ENCODE measurements at regions not wholly inside any gene's neighbourhood (a gene's known extent, or its start where the extent isn't known, plus 50 kb on each side); places are given as distances from the start of the nearest gene placed in this dataset.
"Not testable (repeated sequence)": the region's sequence is repeated elsewhere in the genome, so short reads cannot be mapped to it uniquely, and the experiment has no call there.

DNA sequence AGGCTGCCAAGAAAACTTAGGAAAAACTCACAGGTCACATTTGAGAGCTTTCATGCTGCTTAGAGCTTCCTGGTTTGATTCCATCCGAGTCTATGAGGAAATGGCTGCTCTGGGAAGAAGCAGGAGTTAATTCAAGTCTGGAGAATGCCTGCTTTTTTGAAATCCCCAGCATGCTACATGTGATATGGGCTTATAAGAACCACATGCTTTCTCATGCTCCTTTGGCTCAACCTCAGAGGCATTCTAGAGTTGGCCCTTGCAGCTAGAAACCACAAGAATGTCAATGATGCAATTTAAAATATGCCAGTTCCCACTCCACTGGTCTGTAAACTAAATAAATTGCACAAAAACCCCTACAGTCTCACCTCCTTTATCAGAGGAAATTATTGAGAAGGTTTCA, 142.9 kb upstream of the OLIG3 start:
- TF ChIP-seq, protein P1, sequence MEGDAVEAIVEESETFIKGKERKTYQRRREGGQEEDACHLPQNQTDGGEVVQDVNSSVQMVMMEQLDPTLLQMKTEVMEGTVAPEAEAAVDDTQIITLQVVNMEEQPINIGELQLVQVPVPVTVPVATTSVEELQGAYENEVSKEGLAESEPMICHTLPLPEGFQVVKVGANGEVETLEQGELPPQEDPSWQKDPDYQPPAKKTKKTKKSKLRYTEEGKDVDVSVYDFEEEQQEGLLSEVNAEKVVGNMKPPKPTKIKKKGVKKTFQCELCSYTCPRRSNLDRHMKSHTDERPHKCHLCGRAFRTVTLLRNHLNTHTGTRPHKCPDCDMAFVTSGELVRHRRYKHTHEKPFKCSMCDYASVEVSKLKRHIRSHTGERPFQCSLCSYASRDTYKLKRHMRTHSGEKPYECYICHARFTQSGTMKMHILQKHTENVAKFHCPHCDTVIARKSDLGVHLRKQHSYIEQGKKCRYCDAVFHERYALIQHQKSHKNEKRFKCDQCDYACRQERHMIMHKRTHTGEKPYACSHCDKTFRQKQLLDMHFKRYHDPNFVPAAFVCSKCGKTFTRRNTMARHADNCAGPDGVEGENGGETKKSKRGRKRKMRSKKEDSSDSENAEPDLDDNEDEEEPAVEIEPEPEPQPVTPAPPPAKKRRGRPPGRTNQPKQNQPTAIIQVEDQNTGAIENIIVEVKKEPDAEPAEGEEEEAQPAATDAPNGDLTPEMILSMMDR (IDR thresholded peaks at IDR 0.05; ENCODE audit: insufficient read depth, low read depth, low read length, missing control alignments): no peak
- DNase-seq (ENCODE audit: low read depth): peak; percentile 81
- no peak overlapping the region for H3K4me3 ChIP-seq (ENCODE audit: low read depth, low read length)

DNA sequence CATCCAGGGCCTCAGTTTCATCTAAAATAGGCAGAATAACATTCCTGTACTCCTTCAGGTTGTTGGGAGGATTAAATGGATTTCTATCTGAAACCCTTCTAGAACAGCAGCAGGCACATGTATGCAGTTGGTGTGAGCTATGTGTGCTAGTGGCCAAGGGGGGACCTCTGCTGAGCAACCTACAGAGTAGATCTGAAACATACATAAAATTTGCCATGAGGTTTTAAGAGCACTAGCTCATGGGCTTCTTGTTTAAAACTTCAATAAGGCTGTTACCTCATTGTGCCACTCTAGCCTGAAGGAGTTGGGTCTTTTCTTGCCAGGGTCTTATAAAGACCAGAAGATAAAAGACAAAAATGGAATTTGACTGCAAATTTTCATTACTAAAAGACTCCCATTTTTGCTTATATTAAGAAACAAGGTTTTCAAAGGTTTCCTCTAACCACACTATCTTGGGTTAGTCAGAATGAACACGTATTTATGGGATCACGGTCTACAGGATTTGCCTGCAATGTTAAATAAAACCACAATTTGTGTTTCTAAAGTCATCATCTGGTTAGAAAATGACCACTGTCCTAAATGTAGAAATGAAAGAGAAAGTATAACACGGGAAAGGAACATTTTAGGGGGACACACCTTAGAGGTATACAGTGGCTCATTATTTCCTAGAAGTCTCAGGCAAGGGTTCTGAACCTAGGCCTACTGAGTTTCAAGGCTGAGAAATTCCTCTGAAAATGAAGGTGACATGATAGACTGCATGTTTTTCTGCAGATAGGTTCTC, 144.9 kb upstream of the OLIG3 start:
- TF ChIP-seq, protein P1 (IDR thresholded peaks at IDR 0.05; ENCODE audit: insufficient read depth, low read depth, low read length, missing control alignments): no peak
- peak; percentile 52 for DNase-seq (ENCODE audit: low read depth)
- no peak overlapping the region for H3K4me3 ChIP-seq (ENCODE audit: low read depth, low read length)

DNA sequence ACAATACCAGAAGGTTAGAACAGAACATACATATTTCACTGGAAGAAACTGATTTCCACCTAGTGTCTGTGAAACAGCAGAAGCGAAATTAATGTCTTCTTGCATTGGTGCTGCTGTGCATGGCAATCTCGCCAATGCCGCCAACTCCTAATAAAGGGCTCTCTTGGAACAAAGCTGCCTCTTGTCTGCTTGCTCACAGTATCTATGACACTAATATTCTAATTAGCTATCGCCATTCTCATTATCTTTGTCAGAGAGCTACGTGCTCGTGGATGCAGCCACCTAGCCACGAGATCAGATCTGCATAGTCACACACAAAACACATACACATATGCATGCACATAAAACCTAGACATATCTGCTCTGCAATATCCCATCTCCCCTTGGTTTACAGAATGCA, 145.9 kb upstream of the OLIG3 start:
- DNase-seq (ENCODE audit: low read depth): no peak
- TF ChIP-seq, protein P1 (IDR thresholded peaks at IDR 0.05; ENCODE audit: insufficient read depth, low read depth, low read length, missing control alignments): no peak
- H3K4me3 ChIP-seq (ENCODE audit: low read depth, low read length): no peak overlapping the region

DNA sequence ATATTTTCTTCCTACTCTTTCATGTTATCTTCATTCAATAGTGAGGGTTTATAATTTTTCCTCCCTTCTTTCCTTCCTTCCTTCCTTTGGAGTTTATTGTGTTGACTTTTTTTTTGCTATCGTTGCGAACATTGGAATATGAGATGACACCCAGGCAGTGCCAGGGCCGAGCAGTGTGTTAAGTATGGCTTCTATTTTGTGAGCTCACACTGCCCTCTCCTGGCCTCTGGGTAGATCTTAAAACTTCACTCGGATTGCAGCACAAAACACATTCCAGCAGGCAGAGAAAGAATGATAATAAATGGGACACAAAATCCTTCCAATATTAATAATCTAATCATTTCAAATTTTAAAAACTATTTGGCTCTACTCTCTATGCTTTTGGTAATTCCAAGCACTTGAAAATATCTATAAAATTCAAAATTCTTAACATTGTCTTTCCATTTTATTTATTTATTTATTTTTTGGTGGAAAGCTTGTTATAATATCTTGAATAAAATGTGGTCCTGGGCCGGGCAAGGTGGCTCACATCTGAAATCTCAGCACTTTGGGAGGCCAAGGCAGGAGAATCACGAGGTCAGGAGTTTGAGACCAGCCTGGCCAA, 147.4 kb upstream of the OLIG3 start:
- DNase-seq (ENCODE audit: low read depth): peak; percentile 83
- no peak overlapping the region for H3K4me3 ChIP-seq (ENCODE audit: low read depth, low read length)
- TF ChIP-seq, protein P1 (IDR thresholded peaks at IDR 0.05; ENCODE audit: insufficient read depth, low read depth, low read length, missing control alignments): peak; percentile 67

DNA sequence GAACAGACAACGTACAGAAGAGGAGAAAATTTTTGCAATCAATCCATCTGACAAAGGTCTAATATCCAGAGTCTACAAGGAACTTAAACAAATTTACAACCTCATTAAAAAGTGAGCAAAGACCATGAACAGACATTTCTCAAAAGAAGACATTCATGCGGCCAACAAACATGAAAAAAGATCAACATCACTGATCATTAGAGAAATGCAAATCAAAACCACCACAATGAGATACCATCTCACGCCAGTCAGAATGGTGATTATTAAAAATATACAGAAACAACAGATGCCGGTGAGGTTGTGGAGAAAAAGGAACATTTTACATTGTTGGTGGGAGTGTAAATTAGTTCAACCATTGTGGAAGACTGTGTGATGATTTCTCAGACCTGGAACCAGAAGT, 149.0 kb upstream of the OLIG3 start:
- DNase-seq (ENCODE audit: low read depth); H3K4me3 ChIP-seq (ENCODE audit: low read depth, low read length): not testable (repeated sequence)

DNA sequence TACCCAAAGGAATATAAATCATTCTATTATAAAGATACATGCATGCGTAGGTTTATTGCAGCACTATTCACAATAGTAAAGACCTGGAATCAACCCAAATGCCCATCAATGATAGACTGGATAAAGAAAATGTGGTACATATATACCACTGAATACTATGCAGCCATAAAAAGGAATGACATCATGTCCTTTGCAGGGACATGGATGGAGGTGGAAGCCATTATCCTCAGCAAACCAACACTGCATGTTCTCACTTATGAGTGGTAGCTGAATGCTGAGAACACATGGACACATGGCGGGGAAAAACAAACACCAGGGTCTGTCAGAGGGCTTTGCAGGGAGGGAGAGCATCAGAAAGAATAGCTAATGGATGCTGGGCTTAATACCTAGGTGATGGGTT, 149.4 kb upstream of the OLIG3 start:
- not testable (repeated sequence) for DNase-seq (ENCODE audit: low read depth); H3K4me3 ChIP-seq (ENCODE audit: low read depth, low read length)

DNA sequence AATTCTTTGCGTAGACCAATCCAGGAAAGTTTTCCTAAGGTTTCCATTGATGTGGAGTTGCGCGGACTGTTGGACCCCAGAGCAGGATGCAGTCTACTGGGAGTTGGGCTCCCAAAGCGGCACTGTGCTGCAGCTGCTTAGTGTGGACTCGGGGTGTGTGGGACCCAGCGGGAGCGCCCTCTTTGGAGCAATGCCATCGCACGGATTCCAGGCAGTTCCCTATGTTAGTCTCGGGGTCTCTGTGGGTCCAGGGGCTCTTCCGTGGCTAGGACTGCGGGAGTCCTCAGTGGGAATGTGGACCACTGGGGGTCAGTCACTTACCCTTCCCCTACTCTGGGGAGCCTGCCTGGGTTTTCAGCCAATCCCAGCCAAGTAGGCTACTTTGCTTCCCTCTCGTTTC, 151.7 kb upstream of the OLIG3 start:
- no peak for DNase-seq (ENCODE audit: low read depth)

More for the DNA sequence above, 151.7 kb upstream of the OLIG3 start:
- TF ChIP-seq, protein P1 (IDR thresholded peaks at IDR 0.05; ENCODE audit: insufficient read depth, low read depth, low read length, missing control alignments): no peak
- H3K4me3 ChIP-seq (ENCODE audit: low read depth, low read length): no peak overlapping the region
